ENCODE measurements at regions not wholly inside any gene's neighbourhood (a gene's known extent, or its start where the extent isn't known, plus 50 kb on each side); places are given as distances from the start of the nearest gene placed in this dataset.

GRCh38 chr1:233540816-233541215 lies 73.1 kb upstream of the KCNK1 start:
- Histone ChIP-seq H3K9ac (ENCODE audit: low read length) (no peak overlapping the region), H2AFZ (ENCODE audit: insufficient read depth, low read depth, low read length, poor library complexity, severe bottlenecking) (no peak overlapping the region), H3K9me3 (ENCODE audit: control extremely low read depth in 1 of 3, control insufficient read depth in 2 of 3, insufficient read depth in 1 of 3, low read length in 2 of 3) (no peaks in the 10 kb centered on the region), H3K4me3 (ENCODE audit: control extremely low read depth in 1 of 5, extremely low read depth in 1 of 5, insufficient read depth in 1 of 5, low read depth in 2 of 5, low read length in 4 of 5) (no peak overlapping the region), H3K27me3 (replicated peaks in 1 of 4; ENCODE audit: control extremely low read depth in 1 of 4, control insufficient read depth in 3 of 4, insufficient read depth in 4 of 4, low read length in 3 of 4) (no peaks in the 10 kb centered on the region), H3K4me2 (replicated peaks; ENCODE audit: low read depth, low read length, poor library complexity, severe bottlenecking) (no peak overlapping the region), H3K36me3 (replicated peaks in 1 of 2; ENCODE audit: control extremely low read depth in 1 of 2, control insufficient read depth in 1 of 2, extremely low read depth in 1 of 2, insufficient read depth in 2 of 2, low read length in 1 of 2) (no peaks in the 10 kb centered on the region), H4K20me1 (ENCODE audit: control insufficient read depth, insufficient read depth, low read length, poor library complexity, severe bottlenecking) (no peaks in the 10 kb centered on the region), H3K4me1 (ENCODE audit: control insufficient read depth in 2 of 2, insufficient read depth in 2 of 2, low read length in 2 of 2) (no peaks in the 10 kb centered on the region), H3K27ac (ENCODE audit: low read length in 2 of 2) (no peak overlapping the region), H3K79me2 (ENCODE audit: control insufficient read depth, insufficient read depth, low read length) (no peaks in the 10 kb centered on the region)
- CTCF ChIA-PET = no interaction called here
- no peak overlapping the region for H3K4me3 Mint-ChIP-seq
- H3K27ac Mint-ChIP-seq = no peak overlapping the region
- no peaks in the 10 kb centered on the region for H3K27me3 Mint-ChIP-seq
- 58% methylated on average over 2 of the region's 3 CpGs for WGBS (ENCODE audit: insufficient coverage)
- POLR2A ChIA-PET = no interaction called here
- intact Hi-C loops (cut with micrococcal nuclease) = no loop called here
- ATAC-seq (ENCODE audit: low read depth) (no peak), DNase-seq (no peak)
- no peak for TF ChIP-seq EZH2 (IDR thresholded peaks at IDR 0.05; ENCODE audit: borderline replicate concordance, insufficient read depth, low read depth, low read length, poor library complexity, severe bottlenecking)
- no peak for TF ChIP-seq CTCF (IDR thresholded peaks at IDR 0.05)
- H3K4me1 Mint-ChIP-seq = no peaks in the 10 kb centered on the region
- H3K9me3 Mint-ChIP-seq (ENCODE audit: insufficient read depth) = no peaks in the 10 kb centered on the region

GRCh38 chr1:233543338-233544255 lies 70.3 kb upstream of the KCNK1 start:
- Mint-ChIP-seq H3K27me3 (no peaks in the 10 kb centered on the region), H3K27ac (no peak overlapping the region), H3K4me3 (no peak overlapping the region), H3K4me1 (no peaks in the 10 kb centered on the region), H3K9me3 (ENCODE audit: insufficient read depth) (no peaks in the 10 kb centered on the region)
- ChIA-PET POLR2A (no interaction called here), CTCF (no interaction called here)
- 86% methylated on average over 2 of the region's 8 CpGs for WGBS (ENCODE audit: insufficient coverage)
- no peak for DNase-seq
- Histone ChIP-seq H3K27ac (ENCODE audit: low read length in 2 of 2) (no peak overlapping the region), H3K9me3 (ENCODE audit: control extremely low read depth in 1 of 3, control insufficient read depth in 2 of 3, insufficient read depth in 1 of 3, low read length in 2 of 3) (no peaks in the 10 kb centered on the region), H3K4me1 (ENCODE audit: control insufficient read depth in 2 of 2, insufficient read depth in 2 of 2, low read length in 2 of 2) (no peaks in the 10 kb centered on the region), H3K4me2 (replicated peaks; ENCODE audit: low read depth, low read length, poor library complexity, severe bottlenecking) (no peak overlapping the region), H2AFZ (ENCODE audit: insufficient read depth, low read depth, low read length, poor library complexity, severe bottlenecking) (no peak overlapping the region), H3K36me3 (replicated peaks in 1 of 2; ENCODE audit: control extremely low read depth in 1 of 2, control insufficient read depth in 1 of 2, extremely low read depth in 1 of 2, insufficient read depth in 2 of 2, low read length in 1 of 2) (no peaks in the 10 kb centered on the region), H3K9ac (ENCODE audit: low read length) (no peak overlapping the region), H3K79me2 (ENCODE audit: control insufficient read depth, insufficient read depth, low read length) (no peaks in the 10 kb centered on the region), H3K27me3 (replicated peaks in 1 of 4; ENCODE audit: control extremely low read depth in 1 of 4, control insufficient read depth in 3 of 4, insufficient read depth in 4 of 4, low read length in 3 of 4) (no peaks in the 10 kb centered on the region), H4K20me1 (ENCODE audit: control insufficient read depth, insufficient read depth, low read length, poor library complexity, severe bottlenecking) (no peaks in the 10 kb centered on the region), H3K4me3 (ENCODE audit: control extremely low read depth in 1 of 5, extremely low read depth in 1 of 5, insufficient read depth in 1 of 5, low read depth in 2 of 5, low read length in 4 of 5) (no peak overlapping the region)
- ATAC-seq (ENCODE audit: low read depth) = no peak
- TF ChIP-seq EZH2 (IDR thresholded peaks at IDR 0.05; ENCODE audit: borderline replicate concordance, insufficient read depth, low read depth, low read length, poor library complexity, severe bottlenecking) (no peak), CTCF (IDR thresholded peaks at IDR 0.05) (no peak)
- intact Hi-C loops (cut with micrococcal nuclease) = no loop called here
